H1 (cell line): ENCODE measurements at regions not wholly inside any gene's neighbourhood (a gene's known extent, or its start where the extent isn't known, plus 50 kb on each side); places are given as distances from the start of the nearest gene placed in this dataset.

Source experiments
- CTCF ChIA-PET: fragments of 300-600 bp; sonication (Branson Sonifier 250); formaldehyde crosslinking; loops from one replicate; lab custom pipeline; 2021; ENCODE audit not compliant: partially characterized antibody; lab: Charles Lee
- POLR2A ChIA-PET: fragments of 300-600 bp; sonication (Branson Sonifier 250); formaldehyde crosslinking; loops from one replicate; lab custom pipeline; 2021; ENCODE audit warnings: inconsistent platforms; ENCODE audit not compliant: partially characterized antibody; lab: Charles Lee
- DNase-seq, 2 experiments: peaks; one replicate each; pipeline versions ENCODE4 v3.0.0 to v3.0.0-alpha.2; 2010 to 2022; ENCODE audit warnings: low spot score in 2 of 2, low read depth in 1 of 2, mixed read lengths in 1 of 2
- FAIRE-seq: peaks from 2 replicates; lab custom pipeline; 2011; peaks lifted over from hg19 to GRCh38; lab: Jason Lieb, UNC
- H2AFZ ChIP-seq: 2 replicates; pipeline ENCODE4 v1.8.1; 2012; ENCODE audit warnings: low read length, inconsistent platforms
- H2AK5ac ChIP-seq: 2 replicates; pipeline ENCODE4 v1.6.1; 2013; ENCODE audit warnings: low read depth, low read length
- H2BK120ac ChIP-seq: replicated peaks from 2 replicates; pipeline ENCODE3; 2013; ENCODE audit warnings: low read depth, low read length, inconsistent platforms
- H2BK12ac ChIP-seq: 2 replicates; pipeline ENCODE4 v1.6.1; 2013; ENCODE audit warnings: low read depth, low read length
- H2BK15ac ChIP-seq: 2 replicates; pipeline ENCODE4 v1.6.1; 2013; ENCODE audit warnings: low read length
- H2BK20ac ChIP-seq: 2 replicates; pipeline ENCODE4 v1.6.1; 2013; ENCODE audit warnings: low read length
- H2BK5ac ChIP-seq: 2 replicates; pipeline ENCODE4 v1.6.1; 2013; ENCODE audit warnings: low read depth, low read length
- H3K14ac ChIP-seq: 2 replicates; pipeline ENCODE4 v1.6.1; 2013; ENCODE audit warnings: inconsistent platforms; ENCODE audit not compliant: insufficient read length
- H3K18ac ChIP-seq: 2 replicates; pipeline ENCODE4 v1.6.1; 2013; ENCODE audit warnings: low read length; ENCODE audit errors: extremely low read depth
- H3K23ac ChIP-seq: 2 replicates; pipeline ENCODE4 v1.6.1; 2013; ENCODE audit warnings: inconsistent platforms; ENCODE audit not compliant: insufficient read length
- H3K23me2 ChIP-seq: 2 replicates; pipeline ENCODE4 v1.6.1; 2013; ENCODE audit warnings: low read depth, low read length
- H3K27ac ChIP-seq: 2 replicates; pipeline ENCODE4 v1.6.1; 2011; ENCODE audit warnings: low read depth, low read length, inconsistent platforms
- H3K27me3 ChIP-seq, 4 experiments: replicated peaks in 1 of 4; 1 replicate in 1 of 4; 2 replicates in 3 of 4; pipeline versions ENCODE4 v1.6.1 to v1.8.1; 2011 to 2013; ENCODE audit warnings: low read length in 3 of 4, mild to moderate bottlenecking in 3 of 4, inconsistent platforms in 2 of 4, mixed read lengths in 2 of 4, moderate library complexity in 1 of 4; ENCODE audit not compliant: control insufficient read depth in 3 of 4, insufficient read depth in 3 of 4; ENCODE audit errors: extremely low read depth in 1 of 4
- H3K36me3 ChIP-seq, 4 experiments: 2 replicates each; pipeline versions ENCODE4 v1.6.1 to v1.8.1; 2011 to 2013; ENCODE audit warnings: mild to moderate bottlenecking in 4 of 4, low read length in 3 of 4, moderate library complexity in 2 of 4, control low read depth in 1 of 4, inconsistent platforms in 1 of 4; ENCODE audit not compliant: insufficient read depth in 4 of 4, control insufficient read depth in 2 of 4
- H3K4ac ChIP-seq: replicated peaks from 2 replicates; pipeline ENCODE3; 2013; ENCODE audit warnings: low read length, low read depth, mixed read lengths, inconsistent platforms; ENCODE audit not compliant: insufficient read length
- H3K4me1 ChIP-seq, 4 experiments: replicated peaks in 1 of 4; 1 replicate in 1 of 4; 2 replicates in 3 of 4; pipeline versions ENCODE4 v1.6.1 to v1.8.1; 2011 to 2013; ENCODE audit warnings: low read length in 3 of 4, inconsistent platforms in 2 of 4, mixed read lengths in 1 of 4; ENCODE audit not compliant: insufficient read depth in 4 of 4, control insufficient read depth in 3 of 4
- H3K4me2 ChIP-seq, 2 experiments: 2 replicates each; pipeline versions ENCODE4 v1.6.1 to v1.8.1; 2011 to 2013; ENCODE audit warnings: low read depth in 2 of 2, low read length in 2 of 2, control low read depth in 1 of 2, inconsistent platforms in 1 of 2, mild to moderate bottlenecking in 1 of 2; ENCODE audit not compliant: insufficient read depth in 1 of 2
- H3K4me3 ChIP-seq, 4 experiments: fragments of 200-600, 300-600 bp in 1 of 4; sonication (generic), shearing (Covaris generic), sonication (Bioruptor Twin) in 1 of 4; 2 replicates each; pipeline versions ENCODE4 v1.5.1 to v1.8.1; 2011 to 2016; ENCODE audit warnings: low read length in 4 of 4, low read depth in 3 of 4, control low read depth in 2 of 4, inconsistent platforms in 2 of 4, mild to moderate bottlenecking in 2 of 4, mixed read lengths in 1 of 4, moderate library complexity in 1 of 4; ENCODE audit not compliant: insufficient read depth in 2 of 4; ENCODE audit errors: extremely low read depth in 1 of 4
- H3K56ac ChIP-seq: replicated peaks from 2 replicates; pipeline ENCODE3; 2013; ENCODE audit warnings: low read depth, mild to moderate bottlenecking, mixed read lengths, low read length, inconsistent platforms; ENCODE audit not compliant: insufficient read length
- H3K79me1 ChIP-seq: 2 replicates; pipeline ENCODE4 v1.6.1; 2013; ENCODE audit warnings: low read depth, low read length, control low read depth
- H3K79me2 ChIP-seq, 2 experiments: 2 replicates each; pipeline versions ENCODE4 v1.6.1 to v1.8.1; 2012 to 2013; ENCODE audit warnings: low read length in 2 of 2, mild to moderate bottlenecking in 2 of 2, inconsistent platforms in 1 of 2; ENCODE audit not compliant: insufficient read depth in 2 of 2, control insufficient read depth in 1 of 2
- H3K9ac ChIP-seq, 4 experiments: replicated peaks in 1 of 4; 1 replicate in 1 of 4; 2 replicates in 3 of 4; pipeline versions ENCODE4 v1.6.1 to v1.8.1; 2011 to 2013; ENCODE audit warnings: low read depth in 3 of 4, low read length in 3 of 4, control low read depth in 2 of 4, mild to moderate bottlenecking in 2 of 4, moderate library complexity in 2 of 4, inconsistent platforms in 1 of 4; ENCODE audit errors: extremely low read depth in 1 of 4
- H3K9me3 ChIP-seq, 2 experiments: 2 replicates each; pipeline versions ENCODE4 v1.6.1 to v1.8.1; 2012 to 2013; ENCODE audit warnings: mild to moderate bottlenecking in 2 of 2, moderate library complexity in 2 of 2, control low read depth in 1 of 2, inconsistent platforms in 1 of 2, low read depth in 1 of 2, low read length in 1 of 2, mixed read lengths in 1 of 2; ENCODE audit not compliant: insufficient read depth in 2 of 2
- H4K20me1 ChIP-seq, 2 experiments: replicated peaks in 1 of 2; 2 replicates each; pipeline versions ENCODE3 to v1.8.1; 2011 to 2013; ENCODE audit warnings: inconsistent platforms in 2 of 2, low read length in 2 of 2, mild to moderate bottlenecking in 1 of 2; ENCODE audit not compliant: insufficient read depth in 2 of 2, control insufficient read depth in 1 of 2
- H4K5ac ChIP-seq: 2 replicates; pipeline ENCODE4 v1.6.1; 2013; ENCODE audit warnings: low read length, low read depth, mixed read lengths, inconsistent platforms; ENCODE audit not compliant: insufficient read length
- H4K8ac ChIP-seq: 2 replicates; pipeline ENCODE4 v1.8.0; 2013; ENCODE audit warnings: mild to moderate bottlenecking, moderate library complexity, low read length, inconsistent platforms; ENCODE audit not compliant: insufficient read depth; ENCODE audit errors: extremely low read depth
- H4K91ac ChIP-seq: replicated peaks from 2 replicates; pipeline ENCODE3; 2013; ENCODE audit warnings: low read length, mixed read lengths, inconsistent platforms; ENCODE audit not compliant: insufficient read length
- JUND ChIP-seq: IDR thresholded peaks from 2 replicates; pipeline ENCODE4 v1.6.1; 2011; ENCODE audit warnings: mild to moderate bottlenecking, improper control_type of control experiment, low read length
- NANOG ChIP-seq: IDR thresholded peaks from 2 replicates; pipeline ENCODE4 v1.6.1; 2011; ENCODE audit warnings: low read length, low read depth, mild to moderate bottlenecking, inconsistent platforms; ENCODE audit not compliant: insufficient read depth, poor library complexity, severe bottlenecking
- RNF2 ChIP-seq: fragments of 200-900, 300-1000 bp; sonication (generic); IDR thresholded peaks from 2 replicates; pipeline ENCODE4 v1.7.1; 2016; ENCODE audit warnings: borderline replicate concordance, low read depth, mild to moderate bottlenecking, antibody characterized with exemption, low read length; ENCODE audit not compliant: poor library complexity, severe bottlenecking; ENCODE audit errors: missing control alignments
- SAP30 ChIP-seq: fragments of 300-600 bp; sonication (generic); IDR thresholded peaks from 2 replicates; pipeline ENCODE4 v1.7.1; 2012; ENCODE audit warnings: low read length, moderate library complexity, mild to moderate bottlenecking, inconsistent platforms; ENCODE audit not compliant: insufficient read depth, insufficient replicate concordance
- TAF1 ChIP-seq: IDR thresholded peaks from 2 replicates; pipeline ENCODE4 v1.6.1; 2011; ENCODE audit warnings: mild to moderate bottlenecking, low read depth, low read length
- TAF7 ChIP-seq: optimal IDR thresholded peaks from 2 replicates; pipeline ENCODE3; 2011; ENCODE audit warnings: low read depth, mild to moderate bottlenecking, inconsistent platforms, low read length, moderate library complexity, borderline replicate concordance
- WGBS, 2 experiments: shearing (Covaris generic) in 1 of 2; methylation state at CpG; one replicate each; pipeline versions ENCODE4 v1.1.6 to v1.1.7; 2013 to 2015; ENCODE audit warnings: low lambda C conversion rate in 2 of 2, mixed read lengths in 2 of 2, inconsistent platforms in 1 of 2, low coverage in 1 of 2, missing lambda C conversion rate in 1 of 2; ENCODE audit not compliant: insufficient replicate concordance in 2 of 2, insufficient coverage in 1 of 2, insufficient read length in 1 of 2; ENCODE audit errors: extremely low coverage in 1 of 2, missing lambda C conversion rate in 1 of 2; 5-methylcytosine and 5-hydroxymethylcytosine counted together

GRCh38 chr14:55746558-55746957 is 166.6 kb downstream of the KTN1 start:
- Histone ChIP-seq H3K4me3 (no peak overlapping the region), H2BK15ac (no peak overlapping the region), H3K4me2 (no peak overlapping the region), H3K23ac (no peak overlapping the region), H4K5ac (no peak overlapping the region), H3K36me3 (no peaks in the 10 kb centered on the region), H4K8ac (no peak overlapping the region), H3K4me1 (peaks cover 0 to 6% (median 5%) of the 10 kb centered on the region in 4 experiments; a peak in 4 of 7 replicates), H3K27me3 (no peaks in the 10 kb centered on the region), H3K14ac (no peak overlapping the region), H4K91ac (no peak overlapping the region)
- FAIRE-seq (no peak), DNase-seq (no peak)
- CTCF ChIA-PET: interaction anchor here (7.2 kb wide), 1 partner anchor 15 kb away, joined by 40 read pairs; no protein-coding TSS in a partner anchor
- TF ChIP-seq NANOG: no peak
- no peak for TF ChIP-seq JUND
- no peak for TF ChIP-seq TAF7
- TF ChIP-seq TAF1: no peak
- no peak for TF ChIP-seq RNF2
- TF ChIP-seq SAP30: no peak
- TF ChIP-seq, all 59 proteins: peak for 0
- Histone ChIP-seq H2AFZ (no peak overlapping the region), H2BK20ac (no peak overlapping the region), H3K23me2 (no peaks in the 10 kb centered on the region; the same call in 1 of the 2 replicates), H2BK120ac (no peak overlapping the region), H3K9ac (no peak overlapping the region), H3K27ac (no peak overlapping the region), H2BK5ac (no peak overlapping the region), H3K79me2 (no peaks in the 10 kb centered on the region), H2BK12ac (no peak overlapping the region), H3K18ac (no peak overlapping the region), H3K56ac (no peak overlapping the region), H3K4ac (no peak overlapping the region), H3K9me3 (no peaks in the 10 kb centered on the region), H3K79me1 (no peaks in the 10 kb centered on the region), H2AK5ac (no peak overlapping the region), H4K20me1 (no peaks in the 10 kb centered on the region)
- POLR2A ChIA-PET: no interaction called here
- 91% methylated on average over 2 of the region's 2 CpGs; no CpG with 5 or more reads in 1 of the 2 experiments for WGBS, 2 experiments
